HG02571 (cell line): ENCODE measurements at regions not wholly inside any gene's neighbourhood (a gene's known extent, or its start where the extent isn't known, plus 50 kb on each side); places are given as distances from the start of the nearest gene placed in this dataset.
"Not testable (repeated sequence)": the region's sequence is repeated elsewhere in the genome, so short reads cannot be mapped to it uniquely, and the experiment has no call there.

Source experiments
- ATAC-seq: cut with Tn5 transposase; IDR thresholded peaks from one replicate; pipeline ENCODE4 v1.9.1; 2021; ENCODE audit warnings: mild to moderate bottlenecking, moderate library complexity; ENCODE audit not compliant: unreplicated experiment

DNA sequence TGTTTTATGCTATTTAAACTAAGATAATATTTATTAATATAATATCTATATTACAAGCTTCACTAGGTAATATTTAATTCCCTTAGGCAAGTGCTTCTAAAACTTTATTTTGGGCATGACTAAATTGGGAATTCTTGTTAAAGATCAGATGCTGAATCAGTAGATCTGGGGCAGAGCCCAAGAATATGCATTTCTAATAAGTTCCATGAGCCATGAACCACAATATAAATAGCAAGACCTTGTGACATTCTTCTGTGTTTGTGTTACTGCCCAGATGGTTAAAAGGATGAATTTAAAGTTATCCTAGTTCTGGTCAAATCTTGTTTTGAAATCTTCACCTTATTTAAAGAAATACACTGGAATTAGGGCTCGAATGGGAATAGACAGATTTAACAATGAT is 258.4 kb upstream of the CACNA2D1 start:
- ATAC-seq: no peak

DNA sequence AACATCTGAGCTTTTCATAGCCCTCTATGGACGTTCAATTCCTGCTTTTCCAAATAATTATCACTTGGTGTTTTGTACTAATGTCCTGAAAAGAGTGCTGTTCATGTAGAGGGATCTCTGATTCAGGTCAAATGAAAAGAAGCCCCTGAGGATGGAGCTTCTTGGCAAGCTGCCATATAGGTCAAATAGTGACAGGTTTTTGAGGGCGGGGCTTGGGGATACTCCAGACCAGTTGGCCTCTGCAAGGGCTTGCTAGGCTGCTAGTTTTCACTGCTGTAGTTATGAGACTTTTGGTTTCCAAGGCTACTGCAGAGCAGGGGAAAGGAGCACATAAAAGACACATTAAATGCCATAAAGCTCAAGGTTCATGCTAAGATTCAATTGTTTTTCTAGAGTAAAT is 257.2 kb upstream of the CACNA2D1 start:
- no peak for ATAC-seq

DNA sequence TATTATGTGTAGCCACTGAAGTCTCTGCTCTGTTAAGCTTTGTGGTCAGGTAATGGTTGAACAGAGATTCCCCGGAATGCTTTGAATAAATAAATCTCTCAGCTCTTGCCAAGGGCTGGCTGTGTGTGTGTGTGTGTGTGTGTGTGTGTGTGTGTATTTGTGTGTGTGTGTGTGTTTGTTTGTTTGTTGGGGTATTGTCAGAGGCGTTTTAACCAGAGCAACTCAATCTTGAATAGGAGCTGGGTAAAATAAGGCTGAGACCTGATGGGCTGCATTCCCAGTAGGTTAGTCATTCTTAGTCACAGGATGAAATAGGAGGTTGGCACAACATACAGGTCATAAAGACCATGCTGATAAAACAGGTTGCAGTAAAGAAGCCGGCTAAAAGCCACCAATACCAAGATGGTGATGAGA is 256.2 kb upstream of the CACNA2D1 start:
- ATAC-seq: no peak

DNA sequence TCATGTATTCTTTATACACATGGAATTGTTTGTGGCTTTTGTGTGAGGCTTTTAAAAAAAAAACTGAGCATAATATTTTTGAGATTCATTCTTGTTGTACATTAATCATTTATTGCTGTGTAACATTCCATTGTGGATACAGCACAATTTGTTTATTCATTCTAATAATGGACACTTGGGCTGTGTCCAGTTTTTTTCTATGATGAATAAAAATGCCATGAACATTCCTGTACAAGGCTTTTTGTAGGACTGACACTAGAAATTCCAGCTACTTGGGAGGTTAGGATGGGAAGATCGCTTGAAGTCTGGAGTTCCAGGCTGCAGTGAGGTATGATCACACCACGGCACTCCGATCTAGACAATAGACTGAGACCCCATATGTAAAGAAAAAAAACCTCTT is 254.3 kb upstream of the CACNA2D1 start:
- ATAC-seq: no peak

DNA sequence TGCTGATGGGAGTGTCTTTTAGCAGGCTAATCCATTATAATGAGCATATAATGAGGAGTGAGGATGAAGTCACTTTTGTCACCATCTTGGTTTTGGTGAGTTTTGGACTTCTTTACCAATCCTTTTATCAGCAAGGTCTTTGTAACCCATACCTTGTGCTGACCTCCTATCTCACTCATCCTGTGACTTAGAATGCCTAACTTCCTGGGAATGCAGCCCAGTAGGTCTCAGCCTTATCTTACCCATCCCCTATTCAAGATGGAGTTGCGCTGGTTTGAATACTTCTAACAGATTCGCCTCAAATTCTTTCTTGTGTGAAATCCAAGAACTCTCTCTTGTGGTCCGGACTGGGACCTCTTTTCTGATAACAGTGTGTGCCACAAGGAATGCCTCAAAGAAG is 253.1 kb upstream of the CACNA2D1 start:
- no peak for ATAC-seq

DNA sequence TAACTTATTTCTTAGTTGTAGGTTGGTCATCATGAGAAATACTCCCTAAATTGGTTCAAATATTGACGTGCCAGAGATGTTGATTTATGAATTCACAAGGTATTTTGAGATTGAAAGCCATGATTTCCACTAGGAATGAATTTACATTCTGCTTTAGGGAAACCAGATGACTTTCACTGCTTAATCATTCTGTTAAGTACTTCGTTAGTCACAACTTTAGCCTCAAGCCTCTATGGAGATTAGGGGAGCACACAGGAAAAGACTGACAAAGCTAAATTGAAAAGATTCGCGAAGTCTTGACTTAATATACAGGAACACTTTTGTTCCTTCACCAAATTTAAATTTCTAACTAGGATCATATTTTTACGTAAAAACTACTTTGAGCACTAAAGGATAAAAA is 250.4 kb upstream of the CACNA2D1 start:
- no peak for ATAC-seq

DNA sequence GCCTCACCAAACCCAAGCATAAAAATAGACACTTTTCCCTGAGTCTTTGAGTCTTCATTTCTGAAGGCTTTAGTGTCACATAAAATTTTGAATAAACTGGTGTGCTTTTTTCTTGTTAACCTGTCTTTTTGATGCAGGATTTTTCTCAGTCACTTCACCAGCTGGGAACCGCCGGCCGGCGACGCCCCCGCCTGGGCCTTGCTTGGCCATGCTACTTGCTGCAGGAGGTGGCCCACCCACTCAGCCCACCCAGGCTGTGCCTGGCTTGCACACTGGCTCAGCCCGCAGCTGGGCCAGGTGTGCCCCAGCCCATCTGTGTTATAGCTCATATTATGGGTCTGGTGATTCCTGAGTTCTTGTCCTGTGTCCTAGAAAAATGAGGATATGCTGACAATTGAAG is 247.4 kb upstream of the CACNA2D1 start:
- no peak for ATAC-seq

DNA sequence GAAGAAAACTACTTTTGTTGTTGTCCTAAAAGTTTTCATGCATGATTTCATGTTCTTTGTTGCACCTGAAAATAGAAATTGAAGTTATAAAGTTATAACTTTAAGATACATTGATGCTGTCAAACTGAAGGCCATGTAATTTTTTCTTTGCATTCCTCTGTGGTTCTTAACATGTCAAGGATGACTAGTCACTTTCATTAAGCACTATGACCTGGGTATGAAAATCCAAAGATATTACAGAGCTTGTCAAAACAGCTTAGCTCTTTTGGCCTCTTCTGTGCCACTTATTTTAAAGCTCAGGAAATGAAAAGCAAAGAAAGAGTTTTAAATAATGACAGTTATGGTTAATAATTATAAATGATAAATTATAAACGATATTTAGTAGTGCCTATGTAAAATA is 241.6 kb upstream of the CACNA2D1 start:
- no peak for ATAC-seq

DNA sequence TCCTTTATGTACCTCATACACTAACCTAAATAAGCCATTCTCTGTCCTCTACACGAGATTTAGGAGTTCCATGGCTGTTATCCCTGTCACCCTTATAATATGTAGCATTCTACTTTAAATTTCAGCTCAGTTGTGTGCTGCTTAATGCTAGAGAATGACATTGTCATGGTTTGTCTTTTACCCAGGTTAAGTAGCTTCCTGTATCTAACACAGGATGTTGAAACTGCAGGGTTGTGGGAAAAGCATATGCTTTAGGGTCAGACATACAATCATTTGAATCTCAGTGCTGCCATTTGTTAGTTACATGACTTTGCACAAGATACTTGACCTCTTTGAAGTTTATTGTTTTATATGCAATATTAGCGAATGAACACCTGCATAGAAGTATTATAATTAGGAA is 235.1 kb upstream of the CACNA2D1 start:
- no peak for ATAC-seq

DNA sequence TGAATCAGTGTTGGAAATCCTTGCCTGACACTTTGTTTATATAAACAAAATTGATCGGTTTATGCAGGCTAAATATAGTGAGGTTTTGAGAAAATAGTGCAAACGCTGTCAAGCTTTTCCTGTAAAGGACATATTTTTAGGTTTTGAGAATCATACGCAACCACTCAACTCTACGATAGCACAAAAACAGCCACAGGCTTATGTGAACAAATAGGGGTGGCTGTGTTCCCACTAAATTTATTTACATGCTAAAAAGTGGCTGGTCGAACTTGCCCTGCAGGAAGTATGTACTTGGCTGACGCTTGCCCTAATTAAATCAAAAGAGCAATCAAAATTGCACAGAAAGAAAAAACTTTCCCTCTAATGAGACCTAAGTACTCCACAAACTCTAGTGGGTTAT is 234.7 kb upstream of the CACNA2D1 start:
- ATAC-seq: no peak

DNA sequence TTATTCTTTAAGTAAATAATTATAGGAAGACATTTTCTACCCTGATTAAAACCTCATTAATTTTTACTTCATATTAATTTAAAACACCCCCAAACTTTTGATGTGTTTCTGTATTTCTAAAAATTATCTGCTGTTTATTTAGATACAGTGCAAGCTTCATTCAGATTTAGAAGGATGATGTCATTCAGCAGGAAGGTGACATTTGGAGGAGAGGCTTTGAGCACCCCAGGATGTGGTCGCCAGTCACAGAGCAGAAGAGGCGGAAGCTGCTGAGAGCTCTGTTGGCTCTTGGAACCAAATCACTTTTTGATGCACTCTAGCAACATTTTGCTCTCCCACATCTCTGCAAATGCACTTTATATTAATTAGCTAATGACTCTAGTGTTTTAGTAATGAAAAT is 233.9 kb upstream of the CACNA2D1 start:
- ATAC-seq: no peak

DNA sequence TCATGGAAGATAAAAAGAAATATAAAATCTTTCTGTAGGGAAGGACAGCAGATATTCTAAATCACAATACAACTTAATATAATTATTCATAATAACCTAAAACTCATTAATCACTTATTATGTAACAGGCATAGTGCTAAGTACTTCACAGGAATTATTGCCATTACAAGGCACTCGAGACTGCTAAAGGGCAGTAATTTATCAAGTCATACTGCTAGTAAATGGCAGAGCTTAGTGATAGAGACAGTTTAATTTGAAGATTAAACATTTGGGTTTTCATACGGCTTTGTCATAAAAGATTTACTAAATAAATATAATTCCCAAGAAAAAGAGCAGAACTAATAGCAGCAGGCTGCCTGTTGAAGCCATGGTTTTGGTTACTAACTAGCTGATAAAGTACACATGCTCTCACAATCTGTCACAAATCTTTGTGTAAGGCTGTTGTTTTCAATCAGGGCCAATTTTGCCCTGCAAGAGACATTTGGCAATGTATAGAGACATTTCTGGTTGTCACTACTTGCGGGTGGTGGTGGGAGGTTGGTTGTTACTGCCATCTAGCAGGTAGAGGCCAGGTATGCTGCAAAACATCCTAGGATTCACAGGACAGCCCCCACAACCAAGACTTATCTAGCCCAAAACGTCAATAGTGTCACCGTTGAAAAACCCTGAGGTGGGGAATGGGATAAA is 233.3 kb upstream of the CACNA2D1 start:
- ATAC-seq: no peak

DNA sequence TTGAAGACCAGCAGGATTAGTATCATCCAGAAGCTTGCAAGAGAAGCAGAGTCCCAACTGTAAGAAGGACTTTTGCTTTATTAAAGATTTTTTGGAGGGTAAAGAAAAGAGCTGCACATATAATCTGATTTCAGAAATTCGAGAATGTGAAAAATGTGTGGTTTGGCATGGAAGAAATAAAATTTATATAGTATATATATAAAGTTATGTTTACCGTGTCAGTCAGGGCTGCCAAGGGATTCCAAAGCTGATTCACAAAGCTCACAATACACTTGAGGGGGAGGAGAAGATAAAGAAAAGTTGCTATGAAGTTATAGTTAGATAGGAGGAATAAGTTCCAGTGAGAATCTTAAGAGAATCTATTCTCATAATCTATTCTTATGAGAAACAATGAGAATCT is 231.8 kb upstream of the CACNA2D1 start:
- no peak for ATAC-seq

DNA sequence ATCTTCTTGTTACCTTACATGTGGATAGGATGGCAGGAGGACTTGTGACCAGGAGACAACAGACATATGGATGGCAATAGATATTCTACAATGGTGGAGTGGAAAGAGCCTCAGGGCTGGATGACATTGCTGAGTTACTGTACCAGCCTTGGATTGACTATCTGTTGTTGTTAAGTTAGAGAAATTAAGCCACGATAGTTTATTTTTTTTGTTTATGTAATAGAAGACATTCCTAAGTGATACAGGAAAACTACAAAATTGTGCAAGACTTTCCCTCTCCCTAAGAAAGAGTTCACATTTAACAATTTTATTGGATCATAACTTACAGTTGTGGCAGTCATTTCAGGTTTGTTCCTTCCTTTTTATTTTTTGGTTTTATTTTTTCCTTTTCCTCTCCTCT is 230.7 kb upstream of the CACNA2D1 start:
- ATAC-seq: no peak

DNA sequence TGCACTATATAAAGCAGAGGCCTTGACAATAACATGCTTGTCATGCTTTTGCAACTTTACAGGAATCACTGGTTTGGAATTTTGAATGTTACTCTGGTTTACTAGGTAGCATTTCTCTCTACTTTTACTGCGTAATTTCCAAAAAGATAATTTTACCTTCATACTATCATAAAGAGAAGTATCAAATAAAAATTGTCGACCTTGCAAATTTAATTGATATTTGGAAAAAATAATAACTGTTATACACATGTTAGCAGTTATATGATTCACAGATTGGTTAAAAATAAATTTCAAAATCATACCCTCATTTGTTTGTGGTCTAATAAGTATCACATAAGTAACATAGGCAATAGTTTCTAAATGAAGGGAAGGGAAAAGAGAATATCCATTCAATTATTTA is 228.5 kb upstream of the CACNA2D1 start:
- ATAC-seq: no peak

DNA sequence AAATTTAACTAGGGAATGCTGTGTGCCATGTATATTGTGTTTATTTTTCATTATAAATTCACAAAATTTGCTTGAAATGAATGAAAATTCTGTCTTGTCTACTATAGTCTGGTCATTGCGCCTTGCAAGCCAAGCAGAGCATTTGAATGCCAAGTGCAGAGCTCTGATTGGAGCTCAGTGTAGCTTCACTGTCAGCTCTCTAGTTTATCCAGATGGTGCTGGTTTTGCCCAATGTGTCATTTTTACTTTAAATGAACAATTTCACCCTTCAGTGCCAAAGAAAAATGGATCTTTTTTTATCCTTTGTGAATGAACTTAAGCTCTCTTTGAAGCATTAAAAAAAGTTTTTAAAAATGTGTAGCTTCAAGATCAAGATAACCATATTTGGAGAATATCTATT is 225.6 kb upstream of the CACNA2D1 start:
- no peak for ATAC-seq

DNA sequence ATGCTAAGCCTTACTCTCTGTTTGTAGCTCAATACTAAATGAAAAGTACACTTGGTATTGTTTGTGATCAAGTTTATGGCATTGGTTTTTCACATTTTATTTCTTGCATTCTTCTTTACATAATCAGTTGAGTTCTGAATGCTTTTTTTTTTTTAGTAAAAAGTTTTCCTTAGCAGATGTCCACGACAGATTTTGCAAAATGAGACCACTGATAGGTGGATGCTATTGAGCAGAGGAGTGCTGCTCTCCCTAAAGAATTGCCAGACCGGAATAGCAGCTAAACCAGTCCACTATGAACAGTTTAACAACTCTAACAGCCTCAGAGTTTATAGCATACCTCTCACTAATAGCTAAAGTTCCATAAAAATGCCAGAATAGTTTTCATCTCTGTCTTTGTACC is 225.1 kb upstream of the CACNA2D1 start:
- ATAC-seq: no peak

DNA sequence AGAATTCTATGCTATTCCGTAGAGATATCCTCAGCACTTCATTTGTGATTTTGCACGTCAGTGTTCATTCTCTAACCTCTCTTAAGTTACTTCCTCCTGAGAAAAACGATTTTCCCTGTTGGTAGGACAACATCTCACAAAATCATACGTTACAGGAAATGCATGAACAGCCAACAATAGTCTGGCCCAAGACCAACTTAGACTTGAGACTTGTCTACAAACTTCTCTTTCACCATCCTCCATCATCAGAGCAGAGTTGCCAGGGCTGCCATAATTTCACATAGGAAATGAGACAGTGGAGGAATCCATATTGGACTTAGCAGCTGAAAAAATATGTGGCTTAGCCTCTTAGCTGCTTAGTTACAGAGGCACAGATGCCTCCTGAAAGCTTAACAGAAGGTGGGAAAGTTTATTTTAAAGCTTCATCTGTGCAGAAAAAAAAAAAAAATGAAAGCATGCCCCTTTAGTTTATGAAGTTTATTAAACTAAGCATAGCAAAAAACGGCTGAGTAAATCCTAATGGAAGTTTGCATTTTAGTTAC is 222.5 kb upstream of the CACNA2D1 start:
- ATAC-seq: no peak

DNA sequence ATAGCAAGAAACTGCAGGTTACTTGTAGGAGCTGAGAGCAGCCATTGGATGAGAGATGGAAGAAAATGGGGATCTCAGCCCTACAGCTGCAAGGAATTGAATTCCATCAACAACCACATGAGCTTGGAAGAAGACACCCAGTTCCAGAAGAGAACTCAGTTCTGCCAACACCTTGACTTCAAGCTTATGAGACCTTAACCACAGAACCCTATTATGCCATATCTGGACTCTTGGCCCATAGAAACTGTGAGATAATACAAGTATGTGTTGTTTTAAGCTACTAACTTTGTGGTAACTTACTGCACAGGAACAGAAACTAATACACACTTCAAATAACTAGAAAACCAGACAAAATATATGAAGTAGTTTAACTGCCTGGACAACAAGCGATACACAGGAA is 212.4 kb upstream of the CACNA2D1 start:
- ATAC-seq: no peak

DNA sequence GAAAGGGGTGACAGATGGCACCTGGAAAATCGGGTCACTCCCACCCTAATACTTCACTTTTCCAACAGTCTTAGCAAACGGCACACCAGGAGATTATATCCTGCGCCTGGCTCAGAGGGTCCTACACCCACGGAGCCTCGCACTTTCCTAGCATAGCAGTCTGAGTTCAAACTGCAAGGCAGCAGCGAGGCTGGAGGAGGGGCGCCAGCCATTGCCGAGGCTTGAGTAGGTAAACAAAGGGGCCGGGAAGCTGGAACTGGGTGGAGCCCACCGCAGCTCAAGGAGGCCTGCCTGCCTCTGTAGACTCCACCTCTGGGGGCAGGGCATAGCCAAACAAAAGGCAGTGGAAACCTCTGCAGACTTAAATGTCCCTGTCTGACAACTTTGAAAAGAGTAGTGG is 206.5 kb upstream of the CACNA2D1 start:
- not testable (repeated sequence) for ATAC-seq

DNA sequence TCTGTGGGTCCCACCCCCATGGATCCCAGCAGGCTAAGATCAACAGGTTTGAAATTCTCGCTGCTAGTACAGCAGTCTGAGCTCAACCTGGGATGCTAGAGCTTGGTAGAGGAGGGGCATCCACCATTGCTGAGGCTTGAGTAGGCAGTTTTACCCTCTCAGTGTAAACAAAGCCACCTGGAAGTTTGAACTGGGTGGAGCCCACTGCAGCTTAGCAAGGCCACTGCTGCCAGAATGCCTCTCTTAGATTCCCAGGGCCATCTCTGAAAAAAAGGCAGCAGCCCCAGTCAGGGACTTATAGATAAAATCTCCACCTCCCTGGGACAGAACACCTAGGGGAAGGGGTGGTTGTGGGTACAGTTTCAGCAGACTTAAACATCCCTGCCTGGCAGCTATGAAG is 190.0 kb upstream of the CACNA2D1 start:
- no peak for ATAC-seq

DNA sequence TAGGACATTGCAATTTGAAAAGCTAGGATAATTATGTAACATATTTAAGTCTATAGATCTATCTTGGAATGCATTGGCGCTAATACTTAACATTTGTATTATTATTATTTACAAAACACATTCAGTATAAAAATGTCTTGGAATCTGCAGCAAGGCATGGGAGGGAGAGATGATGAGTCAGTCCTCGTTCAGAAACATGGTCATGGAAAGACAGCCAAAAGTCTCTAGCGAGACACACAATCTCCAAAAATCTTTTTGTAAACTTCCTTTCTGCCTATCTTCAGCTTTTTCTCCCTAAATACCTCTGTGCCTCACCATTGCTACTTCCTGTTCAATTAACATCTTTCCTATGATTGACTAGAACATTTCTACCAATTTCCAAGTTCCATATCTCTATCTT is 188.4 kb upstream of the CACNA2D1 start:
- ATAC-seq: no peak

DNA sequence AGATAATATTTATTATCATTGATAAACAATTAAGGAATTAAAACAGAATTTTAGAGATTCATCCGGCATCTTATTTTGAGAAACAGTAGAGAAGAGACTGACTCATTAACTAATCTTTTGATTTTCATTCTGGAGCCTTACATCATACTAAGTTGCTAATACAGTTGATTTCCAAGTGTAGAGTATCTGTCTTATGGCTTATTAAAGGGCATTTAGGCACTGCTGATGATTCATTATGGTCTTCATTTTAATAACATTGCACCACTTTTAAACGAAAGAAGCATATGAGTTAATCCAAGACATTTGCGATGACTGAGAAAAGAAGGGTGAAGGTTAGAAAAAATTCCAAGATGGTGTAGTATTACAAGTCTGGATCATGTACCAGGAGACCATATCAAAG is 186.0 kb upstream of the CACNA2D1 start:
- no peak for ATAC-seq
